ENCODE measurements at regions not wholly inside any gene's neighbourhood (a gene's known extent, or its start where the extent isn't known, plus 50 kb on each side); places are given as distances from the start of the nearest gene placed in this dataset.

DNA sequence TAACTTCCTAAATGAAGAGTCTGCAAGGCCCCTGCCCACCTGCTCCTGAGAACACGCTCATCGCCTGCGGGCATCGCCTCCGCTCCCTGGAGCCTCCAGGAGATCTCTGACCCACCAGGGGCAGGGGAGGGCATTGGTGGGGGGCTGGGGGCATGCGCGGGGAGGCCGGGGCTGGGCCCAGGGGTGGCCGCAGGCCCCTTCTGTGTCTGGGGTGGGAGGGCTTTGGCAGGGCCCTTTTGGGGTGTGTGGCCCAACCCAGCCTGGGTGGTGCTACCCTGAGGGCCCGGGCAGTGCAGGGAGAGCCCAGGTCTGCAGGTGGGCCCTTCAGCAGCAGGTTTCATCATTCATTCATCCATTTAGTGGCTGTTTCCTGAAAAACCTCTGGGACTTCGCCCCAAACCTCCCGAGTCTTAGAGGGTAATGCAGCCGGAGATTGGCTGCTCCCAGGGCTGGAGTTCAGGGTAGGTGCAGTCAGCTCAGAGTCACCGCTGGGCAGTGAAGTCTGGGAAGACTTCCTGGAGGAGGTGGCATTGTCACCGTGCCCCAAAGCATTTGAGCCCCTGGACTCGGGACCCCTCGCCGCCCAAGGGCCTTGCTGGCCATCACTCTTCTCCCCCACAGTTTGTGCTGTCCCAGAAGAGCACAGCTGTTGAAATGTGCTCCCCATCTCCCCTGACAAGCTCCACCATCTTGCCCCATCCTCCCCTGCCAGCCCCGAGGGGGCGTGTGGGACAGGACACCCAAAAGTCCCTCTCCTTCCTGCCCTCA is 255.1 kb downstream of the PARP8 start:
- Histone ChIP-seq H3K14ac (ENCODE audit: insufficient read length) (no peak overlapping the region), H3K56ac (replicated peaks; ENCODE audit: insufficient read length, low read depth, low read length) (no peak overlapping the region), H3K79me2 (ENCODE audit: control insufficient read depth in 1 of 2, insufficient read depth in 2 of 2, low read length in 2 of 2) (no peaks in the 10 kb centered on the region), H2AK5ac (ENCODE audit: low read depth, low read length) (no peak overlapping the region), H3K36me3 (ENCODE audit: control insufficient read depth in 2 of 4, insufficient read depth in 4 of 4, low read length in 3 of 4) (no peaks in the 10 kb centered on the region; a peak in 1 of 8 replicates), H3K4me2 (ENCODE audit: insufficient read depth in 1 of 2, low read depth in 2 of 2, low read length in 2 of 2) (no peak overlapping the region), H3K23me2 (ENCODE audit: low read depth, low read length) (no peaks in the 10 kb centered on the region), H3K4ac (replicated peaks; ENCODE audit: insufficient read length, low read depth, low read length) (no peak overlapping the region), H4K91ac (replicated peaks; ENCODE audit: insufficient read length, low read length) (no peak overlapping the region), H2BK20ac (ENCODE audit: low read length) (no peak overlapping the region), H2AFZ (ENCODE audit: low read length) (no peak overlapping the region), H3K23ac (ENCODE audit: insufficient read length) (no peak overlapping the region), H2BK15ac (ENCODE audit: low read length) (no peak overlapping the region), H3K9me3 (ENCODE audit: insufficient read depth in 2 of 2, low read depth in 1 of 2, low read length in 1 of 2) (no peaks in the 10 kb centered on the region), H3K79me1 (ENCODE audit: low read depth, low read length) (no peaks in the 10 kb centered on the region), H3K18ac (ENCODE audit: extremely low read depth, low read length) (no peak overlapping the region), H4K5ac (ENCODE audit: insufficient read length, low read depth, low read length) (no peak overlapping the region), H3K27me3 (replicated peaks in 1 of 4; ENCODE audit: control insufficient read depth in 3 of 4, extremely low read depth in 1 of 4, insufficient read depth in 3 of 4, low read length in 3 of 4) (no peaks in the 10 kb centered on the region), H3K4me1 (replicated peaks in 1 of 4; ENCODE audit: control insufficient read depth in 3 of 4, insufficient read depth in 4 of 4, low read length in 3 of 4) (peaks cover 0 to 2% (median 0%) of the 10 kb centered on the region in 4 experiments; a peak in 1 of 7 replicates), H2BK5ac (ENCODE audit: low read depth, low read length) (no peak overlapping the region), H4K20me1 (replicated peaks in 1 of 2; ENCODE audit: control insufficient read depth in 1 of 2, insufficient read depth in 2 of 2, low read length in 2 of 2) (no peaks in the 10 kb centered on the region), H3K27ac (ENCODE audit: low read depth, low read length) (no peak overlapping the region), H3K4me3 (ENCODE audit: extremely low read depth in 1 of 4, insufficient read depth in 2 of 4, low read depth in 3 of 4, low read length in 4 of 4) (no peak overlapping the region), H4K8ac (ENCODE audit: extremely low read depth, insufficient read depth, low read length) (no peak overlapping the region), H2BK12ac (ENCODE audit: low read depth, low read length) (no peak overlapping the region), H3K9ac (replicated peaks in 1 of 4; ENCODE audit: extremely low read depth in 1 of 4, low read depth in 3 of 4, low read length in 3 of 4) (no peak overlapping the region), H2BK120ac (replicated peaks; ENCODE audit: low read depth, low read length) (no peak overlapping the region)
- ChIA-PET POLR2A (ENCODE audit: partially characterized antibody) (no interaction called here), CTCF (ENCODE audit: partially characterized antibody) (interaction anchor here (0.6 to 2.1 kb wide), 7 partner anchors 10 to 1292 kb away, joined by 3 to 8 read pairs (median 4); no protein-coding TSS in a partner anchor)
- FAIRE-seq (no peak), DNase-seq (ENCODE audit: low read depth in 1 of 2, low spot score in 2 of 2) (no peak)
- TF ChIP-seq SP4 (IDR thresholded peaks at IDR 0.05; ENCODE audit: low read length) = no peak
- TF ChIP-seq RFX5 (IDR thresholded peaks at IDR 0.05; ENCODE audit: borderline replicate concordance, low read depth, low read length) = no peak
- no peak for TF ChIP-seq CHD1 (IDR thresholded peaks at IDR 0.05; ENCODE audit: low read depth, low read length)
- WGBS, 2 experiments (ENCODE audit: extremely low coverage in 1 of 2, insufficient coverage in 1 of 2, insufficient read length in 1 of 2, insufficient replicate concordance in 2 of 2, low coverage in 1 of 2, low lambda C conversion rate in 2 of 2, missing lambda C conversion rate in 1 of 2) = 92% methylated on average over 15 of the region's 20 CpGs; no CpG with 5 or more reads in 1 of the 2 experiments

Data from H1 (cell line).